Trophoblast cell (in vitro differentiated cells and primary cell): ENCODE measurements at regions not wholly inside any gene's neighbourhood (a gene's known extent, or its start where the extent isn't known, plus 50 kb on each side); places are given as distances from the start of the nearest gene placed in this dataset.
"Not testable (repeated sequence)": the region's sequence is repeated elsewhere in the genome, so short reads cannot be mapped to it uniquely, and the experiment has no call there.

Experiments used
- DNase-seq, 2 donors: peaks; one replicate each; pipeline ENCODE4 v3.0.0-alpha.2; 2016
- H2AFZ ChIP-seq: 2 replicates; pipeline ENCODE4 v1.6.1; 2013; ENCODE audit warnings: low read length, moderate library complexity, mild to moderate bottlenecking; ENCODE audit not compliant: insufficient read depth, poor library complexity
- H2AK5ac ChIP-seq: 2 replicates; pipeline ENCODE4 v1.6.1; 2013; ENCODE audit warnings: mild to moderate bottlenecking, low read length
- H2BK120ac ChIP-seq: 2 replicates; pipeline ENCODE4 v1.6.1; 2013; ENCODE audit warnings: low read length, mild to moderate bottlenecking, moderate library complexity; ENCODE audit not compliant: insufficient read depth, poor library complexity
- H2BK12ac ChIP-seq: 2 replicates; pipeline ENCODE4 v1.6.1; 2013; ENCODE audit warnings: mild to moderate bottlenecking, low read length, moderate library complexity
- H2BK5ac ChIP-seq: 2 replicates; pipeline ENCODE4 v1.6.1; 2013; ENCODE audit warnings: low read length, low read depth, moderate library complexity, mild to moderate bottlenecking; ENCODE audit not compliant: poor library complexity
- H3K14ac ChIP-seq: 2 replicates; pipeline ENCODE4 v1.6.1; 2013; ENCODE audit warnings: mild to moderate bottlenecking, low read length
- H3K18ac ChIP-seq: 2 replicates; pipeline ENCODE4 v1.6.1; 2013; ENCODE audit warnings: mild to moderate bottlenecking, low read length
- H3K23ac ChIP-seq: 2 replicates; pipeline ENCODE4 v1.6.1; 2013; ENCODE audit warnings: low read length
- H3K27ac ChIP-seq: 2 replicates; pipeline ENCODE4 v1.5.1; 2013; ENCODE audit warnings: low read depth, mild to moderate bottlenecking, inconsistent platforms, low read length, moderate library complexity
- H3K27me3 ChIP-seq: 2 replicates; pipeline ENCODE4 v1.6.1; 2013; ENCODE audit warnings: inconsistent platforms, mild to moderate bottlenecking, low read length, moderate library complexity; ENCODE audit not compliant: insufficient read depth
- H3K36me3 ChIP-seq, 2 experiments: 1 replicate in 1 of 2; 2 replicates in 1 of 2; pipeline ENCODE4 v1.6.1; 2013; ENCODE audit warnings: low read length in 2 of 2, mild to moderate bottlenecking in 2 of 2, moderate library complexity in 1 of 2; ENCODE audit not compliant: insufficient read depth in 2 of 2, control insufficient read depth in 1 of 2
- H3K4ac ChIP-seq: 2 replicates; pipeline ENCODE4 v1.6.1; 2013; ENCODE audit warnings: low read depth, mild to moderate bottlenecking, low read length, moderate library complexity
- H3K4me1 ChIP-seq, 2 experiments: 1 replicate in 1 of 2; 2 replicates in 1 of 2; pipeline ENCODE4 v1.6.1; 2013; ENCODE audit warnings: low read length in 2 of 2, mild to moderate bottlenecking in 2 of 2, moderate library complexity in 1 of 2; ENCODE audit not compliant: insufficient read depth in 2 of 2, control insufficient read depth in 1 of 2
- H3K4me2 ChIP-seq: 2 replicates; pipeline ENCODE4 v1.6.1; 2013; ENCODE audit warnings: inconsistent platforms, mild to moderate bottlenecking, low read length, moderate library complexity
- H3K4me3 ChIP-seq: 2 replicates; pipeline ENCODE4 v1.5.1; 2013; ENCODE audit warnings: mild to moderate bottlenecking, low read depth, low read length, inconsistent platforms
- H3K79me1 ChIP-seq: one replicate; pipeline ENCODE4 v1.6.1; 2013; ENCODE audit warnings: low read length
- H3K79me2 ChIP-seq: 2 replicates; pipeline ENCODE4 v1.6.1; 2013; ENCODE audit warnings: low read length, mild to moderate bottlenecking; ENCODE audit not compliant: control insufficient read depth, insufficient read depth, poor library complexity
- H3K9ac ChIP-seq: 2 replicates; pipeline ENCODE4 v1.6.1; 2013; ENCODE audit warnings: mild to moderate bottlenecking, low read length
- H3K9me3 ChIP-seq: 2 replicates; pipeline ENCODE4 v1.6.1; 2013; ENCODE audit warnings: low read depth, mild to moderate bottlenecking, control low read depth, inconsistent platforms, low read length; ENCODE audit not compliant: insufficient read depth
- H4K12ac ChIP-seq: 2 replicates; pipeline ENCODE4 v1.6.1; 2013; ENCODE audit warnings: low read depth, mild to moderate bottlenecking, low read length, moderate library complexity
- H4K8ac ChIP-seq: 2 replicates; pipeline ENCODE4 v1.6.1; 2013; ENCODE audit warnings: low read depth, mild to moderate bottlenecking, low read length, moderate library complexity
- H4K91ac ChIP-seq: one replicate; pipeline ENCODE4 v1.6.1; 2013; ENCODE audit warnings: low read depth, mild to moderate bottlenecking, low read length, moderate library complexity
- WGBS: extraction: QIAGEN DNeasy Blood & Tissue Kit; methylation state at CpG from one replicate; pipeline ENCODE4 v1.1.7; 2013; ENCODE audit warnings: missing lambda C conversion rate; ENCODE audit not compliant: insufficient read length, insufficient coverage; ENCODE audit errors: extremely low coverage; 5-methylcytosine and 5-hydroxymethylcytosine counted together

DNA sequence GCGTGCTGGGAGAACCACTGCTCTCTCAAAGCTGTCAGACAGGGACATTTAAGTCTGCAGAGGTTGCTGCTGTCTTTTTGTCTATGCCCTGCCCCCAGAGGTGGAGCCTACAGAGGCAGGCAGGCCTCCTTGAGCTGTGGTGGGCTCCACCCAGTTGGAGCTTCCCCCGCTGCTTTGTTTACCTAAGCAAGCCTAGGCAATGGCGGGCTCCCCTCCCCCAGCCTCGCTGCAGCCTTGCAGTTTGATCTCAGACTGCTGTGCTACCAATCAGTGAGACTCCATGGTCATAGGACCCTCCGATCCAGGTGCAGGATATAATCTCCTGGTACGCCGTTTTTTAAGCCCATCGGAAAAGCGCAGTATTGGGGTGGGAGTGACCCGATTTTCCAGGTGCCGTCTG is 110.4 kb upstream of the SPRED1 start:
- DNase-seq, H3K4ac ChIP-seq, H3K27ac ChIP-seq, H3K4me2 ChIP-seq, H3K14ac ChIP-seq, H3K18ac ChIP-seq, H4K91ac ChIP-seq, H4K12ac ChIP-seq, H2AFZ ChIP-seq, H3K4me1 ChIP-seq, H4K8ac ChIP-seq, H3K4me3 ChIP-seq, H3K27me3 ChIP-seq, H2AK5ac ChIP-seq, H3K23ac ChIP-seq, H2BK12ac ChIP-seq, H3K9ac ChIP-seq, H2BK120ac ChIP-seq, H3K79me1 ChIP-seq, H2BK5ac ChIP-seq, H3K9me3 ChIP-seq, H3K36me3 ChIP-seq, H3K79me2 ChIP-seq: not testable (repeated sequence)
- WGBS: no CpG with 5 or more reads among the region's 11 CpGs

DNA sequence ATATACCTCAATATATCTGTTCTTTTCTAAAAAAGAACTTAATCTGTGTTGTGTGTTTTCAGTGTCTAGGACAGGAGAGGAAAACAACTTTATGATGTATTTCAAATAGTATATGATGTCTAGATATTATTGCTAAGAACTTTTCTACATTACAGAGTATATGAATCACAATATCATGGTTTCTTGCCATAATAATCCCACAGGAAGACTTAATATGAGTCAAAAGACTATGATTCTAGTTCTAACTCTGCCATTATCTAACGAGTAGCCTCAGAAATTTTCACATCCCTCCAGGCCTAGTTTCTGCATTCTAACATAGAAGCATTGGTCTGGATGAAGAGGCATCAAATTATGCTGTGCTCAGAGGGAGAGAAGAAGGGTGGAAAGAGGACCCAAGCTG is 107.7 kb upstream of the SPRED1 start:
- H3K79me1 ChIP-seq: no peaks in the 10 kb centered on the region
- H4K8ac ChIP-seq: no peak overlapping the region
- H4K12ac ChIP-seq: no peak overlapping the region
- WGBS: no CpG with 5 or more reads among the region's 1 CpG
- no peak overlapping the region for H2BK120ac ChIP-seq
- no peaks in the 10 kb centered on the region for H3K79me2 ChIP-seq
- H3K4me1 ChIP-seq: no peaks in the 10 kb centered on the region
- no peak overlapping the region for H3K9ac ChIP-seq
- no peak overlapping the region for H2BK5ac ChIP-seq
- no peak overlapping the region for H3K4ac ChIP-seq
- H3K36me3 ChIP-seq: no peaks in the 10 kb centered on the region
- no peak overlapping the region for H3K27ac ChIP-seq
- no peak overlapping the region for H2AFZ ChIP-seq
- H4K91ac ChIP-seq: no peak overlapping the region
- H3K27me3 ChIP-seq: no peaks in the 10 kb centered on the region
- H3K4me2 ChIP-seq: no peak overlapping the region
- no peaks in the 10 kb centered on the region for H3K9me3 ChIP-seq
- no peak overlapping the region for H3K14ac ChIP-seq
- no peak overlapping the region for H2BK12ac ChIP-seq
- no peak overlapping the region for H3K18ac ChIP-seq
- no peak overlapping the region for H2AK5ac ChIP-seq
- H3K4me3 ChIP-seq: no peak overlapping the region
- no peak overlapping the region for H3K23ac ChIP-seq
- DNase-seq: no peak

DNA sequence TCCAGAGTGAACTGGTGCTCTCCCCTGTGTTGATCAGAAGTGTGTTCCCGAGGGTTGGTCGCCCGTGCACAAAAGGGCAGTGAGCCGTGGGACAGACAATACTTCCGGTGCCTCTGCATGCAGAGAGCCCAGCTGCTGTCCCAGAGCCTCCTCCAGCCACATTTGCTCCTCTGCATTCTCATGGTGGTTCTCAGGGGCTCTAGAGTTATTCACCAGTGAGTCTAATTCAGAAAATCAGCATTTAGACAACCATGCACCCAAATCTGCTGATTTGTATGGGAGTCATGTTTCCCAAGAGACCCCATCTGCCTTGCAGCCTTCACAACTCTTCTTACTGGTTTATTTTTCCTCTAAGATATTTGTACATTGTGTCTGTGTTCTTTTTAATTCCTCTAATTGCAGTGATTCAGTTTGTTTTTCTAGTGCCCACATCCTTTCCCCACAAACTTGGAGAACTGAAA is 107.0 kb upstream of the SPRED1 start:
- H3K4me3 ChIP-seq: no peak overlapping the region
- no peak overlapping the region for H2BK12ac ChIP-seq
- H3K18ac ChIP-seq: no peak overlapping the region
- H3K9ac ChIP-seq: no peak overlapping the region
- H2AK5ac ChIP-seq: no peak overlapping the region
- no peak overlapping the region for H3K27ac ChIP-seq
- no peak overlapping the region for H3K4ac ChIP-seq
- no peak for DNase-seq
- no peak overlapping the region for H3K4me2 ChIP-seq
- H3K79me2 ChIP-seq: no peaks in the 10 kb centered on the region
- H2AFZ ChIP-seq: no peak overlapping the region
- peaks cover 2% of the 10 kb centered on the region for H3K9me3 ChIP-seq
- H3K36me3 ChIP-seq: no peaks in the 10 kb centered on the region
- H2BK120ac ChIP-seq: no peak overlapping the region
- H4K91ac ChIP-seq: no peak overlapping the region
- no peaks in the 10 kb centered on the region for H3K79me1 ChIP-seq
- H3K23ac ChIP-seq: no peak overlapping the region
- no peaks in the 10 kb centered on the region for H3K27me3 ChIP-seq
- H4K12ac ChIP-seq: no peak overlapping the region
- no peak overlapping the region for H4K8ac ChIP-seq
- H2BK5ac ChIP-seq: no peak overlapping the region
- no peak overlapping the region for H3K14ac ChIP-seq
- no CpG with 5 or more reads among the region's 5 CpGs for WGBS
- H3K4me1 ChIP-seq: no peaks in the 10 kb centered on the region

DNA sequence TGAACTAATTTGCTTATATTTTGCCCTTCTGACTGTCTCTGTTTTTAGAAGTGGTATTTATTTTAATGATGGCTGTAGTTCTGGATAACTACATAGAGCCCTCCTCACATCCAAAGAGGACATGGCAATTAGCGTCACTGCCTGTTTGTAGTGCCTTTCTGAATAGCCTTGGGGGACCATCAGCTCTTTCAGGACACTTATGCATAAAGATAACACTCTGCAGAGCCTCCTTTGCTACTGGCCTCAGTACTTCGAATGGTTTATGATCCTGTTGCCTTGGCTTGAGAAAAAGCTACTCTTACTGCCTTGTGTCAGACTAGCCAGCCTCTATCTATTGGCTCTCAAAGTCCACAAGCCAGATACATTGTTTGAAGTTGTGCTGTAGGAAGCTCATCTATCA is 105.4 kb upstream of the SPRED1 start:
- Histone ChIP-seq H3K14ac (no peak overlapping the region), H2AFZ (no peak overlapping the region), H2BK120ac (no peak overlapping the region), H3K4me2 (no peak overlapping the region), H3K4me1 (no peaks in the 10 kb centered on the region), H4K8ac (no peak overlapping the region), H4K12ac (no peak overlapping the region), H3K9me3 (peaks cover 2% of the 10 kb centered on the region), H3K79me2 (no peaks in the 10 kb centered on the region), H3K23ac (no peak overlapping the region), H3K27ac (no peak overlapping the region), H3K4ac (no peak overlapping the region), H4K91ac (no peak overlapping the region), H3K9ac (no peak overlapping the region), H3K79me1 (no peaks in the 10 kb centered on the region), H3K36me3 (no peaks in the 10 kb centered on the region), H3K18ac (no peak overlapping the region), H3K27me3 (no peaks in the 10 kb centered on the region), H2BK5ac (no peak overlapping the region), H3K4me3 (no peak overlapping the region), H2AK5ac (no peak overlapping the region), H2BK12ac (no peak overlapping the region)
- DNase-seq: no peak
- WGBS: no CpG with 5 or more reads among the region's 2 CpGs
